Astrocyte of the spinal cord (primary cell): ENCODE measurements at regions not wholly inside any gene's neighbourhood (a gene's known extent, or its start where the extent isn't known, plus 50 kb on each side); places are given as distances from the start of the nearest gene placed in this dataset.

Experiments
- DNase-seq: peaks from one replicate; pipeline ENCODE4 v3.0.0; 2011; ENCODE audit warnings: low read depth, low spot score
- H3K4me3 ChIP-seq: 2 replicates; pipeline ENCODE4 v1.5.1; 2011; ENCODE audit warnings: low read depth, mild to moderate bottlenecking, low read length, moderate library complexity
- CTCF ChIP-seq: IDR thresholded peaks from 2 replicates; pipeline ENCODE4 v1.5.1; 2012; ENCODE audit warnings: low read depth, mild to moderate bottlenecking, low read length, inconsistent platforms
- in situ Hi-C: cut with HindIII; loops from 2 replicates; pipeline ENCODE4 v1.10.0; 2017; ENCODE audit warnings: low sequenced_read_pairs

- in situ Hi-C loops = no loop called here
- H3K4me3 ChIP-seq = no peak overlapping the region
- DNase-seq = no peak
- no peak for TF ChIP-seq CTCF
Observed at GRCh38 chr5:61837788-61838187, 468.2 kb upstream of the KIF2A start.

- in situ Hi-C loops = no loop called here
- peak; percentile 20 for DNase-seq
- H3K4me3 ChIP-seq = no peak overlapping the region
- TF ChIP-seq CTCF = no peak
Observed at GRCh38 chr5:61840361-61840760, 465.6 kb upstream of the KIF2A start.

- no peak for TF ChIP-seq CTCF
- DNase-seq = no peak
- no peak overlapping the region for H3K4me3 ChIP-seq
- in situ Hi-C loops = no loop called here
Observed at GRCh38 chr5:61842840-61843239, 463.2 kb upstream of the KIF2A start.

GRCh38 chr5:61850696-61851095 is 455.3 kb upstream of the KIF2A start:
- DNase-seq = no peak
- in situ Hi-C loops = no loop called here
- H3K4me3 ChIP-seq = no peak overlapping the region
- TF ChIP-seq CTCF = no peak

GRCh38 chr5:61854531-61854930 is 451.5 kb upstream of the KIF2A start:
- DNase-seq = no peak
- TF ChIP-seq CTCF = no peak

GRCh38 chr5:61860978-61861377 is 445.0 kb upstream of the KIF2A start:
- no peak for DNase-seq
- in situ Hi-C loops = no loop called here
- no peak for TF ChIP-seq CTCF
- H3K4me3 ChIP-seq = no peak overlapping the region

More at GRCh38 chr5:61854531-61854930, 451.5 kb upstream of the KIF2A start:
- no peak overlapping the region for H3K4me3 ChIP-seq
- in situ Hi-C loops = no loop called here

GRCh38 chr5:61866930-61867329 is 439.1 kb upstream of the KIF2A start:
- in situ Hi-C loops = no loop called here
- TF ChIP-seq CTCF = no peak
- DNase-seq = peak; percentile 76
- no peak overlapping the region for H3K4me3 ChIP-seq
